Hepatocyte (in vitro differentiated cells): ENCODE measurements at regions not wholly inside any gene's neighbourhood (a gene's known extent, or its start where the extent isn't known, plus 50 kb on each side); places are given as distances from the start of the nearest gene placed in this dataset.

Experiments
- EZH2 ChIP-seq: fragments of 200-600 bp; sonication (generic); IDR thresholded peaks from 2 replicates; pipeline ENCODE4 v1.6.1; 2016; ENCODE audit warnings: antibody characterized with exemption, mild to moderate bottlenecking, borderline replicate concordance
- EZH2phosphoT487 ChIP-seq: fragments of 200-600 bp; sonication (generic); IDR thresholded peaks from one replicate; pipeline ENCODE4 v1.6.1; 2018; ENCODE audit warnings: antibody characterized with exemption, mild to moderate bottlenecking, low read depth, moderate library complexity; ENCODE audit not compliant: unreplicated experiment, severe bottlenecking
- TF ChIP-seq, protein P1 (sequence below): fragments of 200-600 bp; sonication (generic); IDR thresholded peaks from 2 replicates; pipeline ENCODE4 v1.5.1; 2016; ENCODE audit warnings: antibody characterized with exemption, mild to moderate bottlenecking; ENCODE audit not compliant: poor library complexity

DNA sequence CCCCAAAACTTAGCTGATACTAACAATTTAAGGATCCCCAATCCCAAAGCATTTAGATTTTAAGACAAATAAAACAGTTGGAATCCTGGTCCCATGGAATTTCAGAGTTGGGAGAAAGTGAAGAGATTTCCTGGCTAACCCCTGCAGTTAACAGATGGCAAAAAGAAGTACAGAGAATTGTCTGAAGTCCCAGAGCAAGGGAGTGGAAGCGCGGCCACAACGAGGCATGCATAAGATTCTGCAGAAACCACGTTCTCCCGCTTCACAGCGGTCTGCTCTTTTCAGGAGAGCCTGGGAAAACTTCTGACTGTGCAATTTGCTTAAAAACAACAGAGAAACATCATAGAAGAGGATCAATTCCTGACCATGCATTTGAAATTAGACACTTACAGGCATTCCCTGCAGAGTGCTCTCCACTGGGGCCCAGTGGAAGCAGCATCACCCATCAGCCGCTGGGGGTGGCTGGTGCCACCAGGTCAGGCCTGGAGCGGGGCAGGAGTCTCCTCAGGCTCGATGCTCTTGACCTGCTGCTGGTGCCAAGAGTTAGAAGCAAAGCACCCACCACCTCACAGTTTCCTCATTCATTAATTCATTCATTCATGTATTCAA is 226.7 kb upstream of the POU3F1 start:
- TF ChIP-seq, protein P1, sequence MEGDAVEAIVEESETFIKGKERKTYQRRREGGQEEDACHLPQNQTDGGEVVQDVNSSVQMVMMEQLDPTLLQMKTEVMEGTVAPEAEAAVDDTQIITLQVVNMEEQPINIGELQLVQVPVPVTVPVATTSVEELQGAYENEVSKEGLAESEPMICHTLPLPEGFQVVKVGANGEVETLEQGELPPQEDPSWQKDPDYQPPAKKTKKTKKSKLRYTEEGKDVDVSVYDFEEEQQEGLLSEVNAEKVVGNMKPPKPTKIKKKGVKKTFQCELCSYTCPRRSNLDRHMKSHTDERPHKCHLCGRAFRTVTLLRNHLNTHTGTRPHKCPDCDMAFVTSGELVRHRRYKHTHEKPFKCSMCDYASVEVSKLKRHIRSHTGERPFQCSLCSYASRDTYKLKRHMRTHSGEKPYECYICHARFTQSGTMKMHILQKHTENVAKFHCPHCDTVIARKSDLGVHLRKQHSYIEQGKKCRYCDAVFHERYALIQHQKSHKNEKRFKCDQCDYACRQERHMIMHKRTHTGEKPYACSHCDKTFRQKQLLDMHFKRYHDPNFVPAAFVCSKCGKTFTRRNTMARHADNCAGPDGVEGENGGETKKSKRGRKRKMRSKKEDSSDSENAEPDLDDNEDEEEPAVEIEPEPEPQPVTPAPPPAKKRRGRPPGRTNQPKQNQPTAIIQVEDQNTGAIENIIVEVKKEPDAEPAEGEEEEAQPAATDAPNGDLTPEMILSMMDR: no peak
- TF ChIP-seq EZH2 (no peak), EZH2phosphoT487 (no peak)
